8988T (cell line): ENCODE measurements at regions not wholly inside any gene's neighbourhood (a gene's known extent, or its start where the extent isn't known, plus 50 kb on each side); places are given as distances from the start of the nearest gene placed in this dataset.

Experiments
- DNase-seq: peaks from one replicate; pipeline ENCODE4 v3.0.0; 2011

DNA sequence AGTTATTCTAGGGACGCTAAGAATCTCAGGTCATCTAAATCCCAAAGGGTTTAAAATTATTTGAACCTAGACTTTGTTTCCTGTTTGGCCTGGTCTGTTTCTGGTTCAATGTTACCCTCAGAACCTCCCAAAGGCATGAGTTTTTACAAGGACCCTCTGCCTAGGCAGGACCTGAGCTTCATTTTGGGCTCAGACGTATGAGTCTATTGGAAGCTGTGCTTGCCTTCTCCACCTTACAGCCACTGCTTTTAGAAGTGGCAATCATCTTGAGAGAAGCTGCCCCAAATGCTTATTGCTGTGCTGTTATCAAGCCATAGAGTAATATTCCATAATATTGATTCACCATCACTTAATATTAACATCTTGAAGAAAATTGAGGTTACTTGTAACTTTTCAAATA, 510.4 kb downstream of the TLE4 start:
- DNase-seq, result no peak

DNA sequence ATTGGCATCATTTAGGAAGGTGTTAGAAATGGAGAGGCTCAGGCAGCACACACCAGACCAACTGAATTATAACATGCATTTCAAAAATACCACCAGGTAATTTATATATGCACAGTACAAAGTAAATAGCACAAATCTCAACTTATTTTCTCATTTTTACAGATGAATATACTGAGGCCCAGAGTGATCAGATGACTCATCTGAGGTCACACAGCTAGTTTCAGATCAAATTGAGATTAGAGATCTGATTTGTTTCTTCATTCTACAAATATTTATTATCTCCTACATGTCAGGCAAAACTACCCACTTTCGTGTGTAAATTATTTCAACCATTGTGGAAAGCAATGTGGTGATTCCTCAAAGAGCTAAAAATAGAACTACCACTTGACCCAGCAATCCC, 507.1 kb downstream of the TLE4 start:
- no peak for DNase-seq

DNA sequence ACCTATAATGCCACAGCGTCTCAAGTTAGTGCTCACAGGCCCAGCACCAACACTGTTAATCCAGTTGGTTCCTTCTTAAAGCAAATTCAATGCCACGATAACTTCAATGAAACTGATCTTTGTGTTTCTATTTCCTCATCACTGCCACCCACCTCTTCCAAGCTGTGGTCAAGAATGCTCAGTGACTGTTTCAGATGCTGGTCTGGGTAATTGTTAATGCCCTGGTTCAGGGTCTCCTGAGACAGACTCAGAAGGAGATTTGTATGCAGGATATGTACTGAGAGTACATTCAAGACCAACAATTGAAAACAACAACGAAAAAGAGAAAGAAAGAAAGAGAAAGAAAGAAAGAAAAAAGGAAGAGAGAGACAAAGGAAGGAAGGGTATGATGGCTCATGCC, 505.3 kb downstream of the TLE4 start:
- DNase-seq, result no peak

DNA sequence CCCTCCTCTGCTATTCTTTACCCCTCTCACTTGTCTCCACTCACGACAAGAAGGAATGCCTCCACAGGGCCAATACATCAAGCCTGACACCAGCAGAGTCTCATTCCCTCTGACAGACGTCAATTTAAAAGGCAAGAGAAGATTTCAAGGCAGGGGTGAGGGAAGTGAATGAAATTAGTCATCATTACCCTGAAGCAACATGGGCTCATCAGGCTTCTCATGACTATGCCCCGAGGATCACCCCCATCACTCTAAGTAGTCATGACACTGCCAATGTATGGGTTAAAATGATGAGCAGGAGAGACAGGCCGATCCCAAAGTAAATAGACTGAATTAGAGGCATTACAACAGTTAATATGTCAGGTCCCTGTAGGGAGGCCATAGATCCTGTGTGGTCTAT, 504.4 kb downstream of the TLE4 start:
- DNase-seq, result no peak

DNA sequence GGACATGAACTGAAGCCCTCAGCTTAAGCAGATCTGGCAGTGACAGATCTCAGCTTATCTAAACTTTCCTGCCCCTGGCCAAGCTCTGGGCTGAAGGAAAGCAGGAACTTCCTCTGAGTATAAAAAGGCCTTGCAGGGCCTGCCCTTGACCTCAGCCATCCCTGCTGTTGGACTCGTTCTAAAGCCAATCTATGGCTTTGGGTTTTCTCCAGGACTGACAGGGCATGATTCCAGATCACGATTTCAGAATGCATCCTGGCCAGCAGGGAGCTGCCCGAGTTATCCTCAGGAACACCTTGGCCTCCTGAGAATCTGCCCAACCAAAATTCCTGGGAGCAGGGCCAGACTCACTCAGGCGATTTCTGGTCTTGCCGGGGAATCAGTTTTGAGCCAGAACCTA, 502.7 kb downstream of the TLE4 start:
- DNase-seq, result no peak

DNA sequence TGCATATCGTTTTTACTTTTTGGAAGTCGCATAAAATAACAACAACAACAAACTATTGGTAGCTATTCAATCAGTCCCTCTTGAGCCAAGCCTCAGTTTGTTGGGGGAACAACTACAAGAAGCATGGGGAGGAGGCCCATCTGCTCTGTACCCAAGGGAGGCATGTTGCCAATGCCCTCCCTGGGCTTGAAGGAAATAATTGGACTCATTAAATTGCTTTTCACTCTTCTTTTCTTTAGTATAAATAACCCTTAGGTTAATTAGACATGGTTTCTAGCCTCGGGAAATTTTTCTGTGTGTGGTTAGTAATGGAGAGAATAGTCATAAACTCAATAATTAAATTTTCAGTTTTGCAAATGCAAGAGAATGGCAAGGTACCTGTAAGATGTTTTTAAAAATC, 500.7 kb downstream of the TLE4 start:
- no peak for DNase-seq

DNA sequence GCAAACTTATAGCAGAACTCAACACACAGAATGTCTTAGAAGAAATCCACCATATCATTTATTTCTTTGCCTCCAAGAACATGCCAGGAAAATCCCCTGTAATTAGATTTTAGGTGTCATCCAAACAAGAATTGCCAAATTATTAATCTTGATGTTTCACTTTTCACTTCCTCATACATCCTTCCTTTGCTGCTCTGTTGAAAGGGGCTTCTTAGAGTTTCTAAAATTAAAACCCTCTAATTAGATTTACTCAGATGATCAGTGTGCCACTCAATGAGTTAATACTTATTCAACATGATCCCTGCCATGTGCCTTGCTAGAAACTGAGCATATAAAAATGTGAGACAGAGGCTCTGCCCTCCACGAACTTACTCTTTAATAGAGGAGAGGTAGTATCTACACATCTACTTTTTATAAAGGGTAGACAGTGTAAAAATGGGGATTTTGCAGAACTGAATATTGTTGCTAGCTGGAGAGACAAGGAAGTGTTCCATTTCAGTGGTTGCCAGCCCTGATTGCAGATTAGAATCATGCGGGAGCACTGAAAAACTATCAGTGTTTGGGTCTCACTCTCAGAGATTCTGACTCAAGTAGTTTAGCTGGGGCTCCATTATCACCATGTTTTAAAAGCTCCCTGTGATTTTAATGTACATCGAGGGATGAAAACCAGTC, 498.4 kb downstream of the TLE4 start:
- DNase-seq, result no peak

DNA sequence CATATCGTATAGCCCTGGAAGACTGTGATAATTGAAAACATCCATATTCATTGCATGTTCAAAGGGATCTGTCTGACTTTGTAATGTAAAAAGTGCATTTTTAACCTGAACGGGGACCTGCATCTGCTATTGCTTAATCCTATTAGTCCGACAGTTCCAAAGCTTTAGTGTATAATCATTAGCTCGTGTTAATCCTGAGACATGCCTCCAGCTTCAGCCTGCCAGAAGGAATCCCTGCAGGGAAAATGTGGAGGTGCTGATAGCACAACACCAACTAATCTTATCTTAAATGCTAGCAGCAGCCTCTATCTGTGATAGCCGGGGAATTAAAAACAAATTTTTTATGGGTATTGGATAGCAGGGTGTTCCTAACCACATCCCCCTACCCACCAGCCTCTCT, 495.2 kb downstream of the TLE4 start:
- no peak for DNase-seq

DNA sequence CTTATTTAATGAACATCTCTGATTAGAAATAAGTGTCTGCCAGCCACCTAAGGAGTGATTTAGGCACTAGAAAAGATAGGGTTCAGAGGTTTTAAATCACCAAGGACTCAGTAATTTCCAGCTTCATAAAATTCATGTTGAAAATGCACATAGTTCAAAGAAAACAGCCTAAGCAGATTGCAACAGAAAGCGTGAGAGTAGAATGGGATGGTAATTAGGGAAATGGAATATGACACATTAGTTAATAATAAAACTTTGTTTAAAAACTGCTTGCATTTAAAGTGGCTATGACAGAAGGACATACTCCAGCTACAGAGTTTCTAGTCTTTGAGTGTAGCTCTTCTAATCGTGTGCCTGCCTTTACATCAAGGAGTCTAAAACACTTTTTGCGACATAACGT, 490.8 kb downstream of the TLE4 start:
- no peak for DNase-seq

DNA sequence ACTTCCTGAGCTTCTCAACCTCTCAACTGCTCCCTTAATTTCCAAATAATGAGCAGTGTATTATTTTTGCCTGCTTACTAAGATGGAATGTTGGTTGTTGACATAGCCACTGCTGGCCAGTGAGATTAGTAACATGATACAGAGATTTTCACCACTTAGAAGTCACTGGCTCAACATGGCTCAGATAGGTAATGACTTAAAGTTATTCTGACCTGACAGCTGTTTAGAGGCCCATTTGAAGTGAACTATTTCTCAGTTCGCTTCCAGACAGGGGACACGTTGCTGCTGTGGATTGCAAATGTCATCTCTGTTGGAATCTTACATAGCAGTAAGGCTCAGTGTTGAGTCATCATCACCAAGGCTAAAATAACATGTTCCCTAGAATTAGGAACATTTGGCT, 490.2 kb downstream of the TLE4 start:
- no peak for DNase-seq

DNA sequence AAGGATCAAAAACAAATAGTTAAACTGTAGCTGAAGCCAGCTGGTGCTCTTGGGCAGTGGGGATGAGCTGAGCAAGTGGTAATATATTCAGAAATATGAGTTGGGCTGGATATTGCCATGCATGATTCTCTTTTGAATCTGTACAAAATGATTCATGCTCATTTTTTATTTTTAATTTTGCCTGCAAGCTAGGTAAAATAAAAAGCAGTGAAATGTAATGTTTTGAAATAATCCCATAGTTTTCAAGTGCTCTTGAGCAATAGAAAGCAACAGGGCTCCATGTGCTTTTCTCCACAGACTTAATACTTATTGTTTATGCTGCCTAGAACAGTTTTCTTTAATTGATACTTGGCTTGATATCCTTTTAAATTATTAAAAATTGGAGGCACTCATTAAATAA, 489.3 kb downstream of the TLE4 start:
- DNase-seq, result no peak

DNA sequence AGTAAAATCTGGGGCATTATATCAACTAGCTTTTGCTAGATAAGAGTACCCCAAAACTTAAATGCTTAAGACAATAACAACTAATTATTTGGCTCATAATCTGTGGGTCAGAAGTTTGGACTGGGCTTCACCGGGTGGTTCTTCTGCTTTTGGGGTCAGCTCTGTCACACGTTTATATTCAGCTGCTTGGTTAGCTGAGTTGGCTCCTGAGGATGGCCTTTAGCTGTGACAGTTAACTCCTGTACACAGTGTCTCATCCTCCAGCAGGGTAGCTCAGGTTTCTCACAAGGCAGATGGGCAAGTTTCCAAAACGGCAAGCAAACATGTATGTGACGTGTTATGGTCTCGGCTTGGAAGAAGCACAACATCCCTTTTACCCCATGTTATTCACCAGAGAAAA, 488.2 kb downstream of the TLE4 start:
- no peak for DNase-seq

DNA sequence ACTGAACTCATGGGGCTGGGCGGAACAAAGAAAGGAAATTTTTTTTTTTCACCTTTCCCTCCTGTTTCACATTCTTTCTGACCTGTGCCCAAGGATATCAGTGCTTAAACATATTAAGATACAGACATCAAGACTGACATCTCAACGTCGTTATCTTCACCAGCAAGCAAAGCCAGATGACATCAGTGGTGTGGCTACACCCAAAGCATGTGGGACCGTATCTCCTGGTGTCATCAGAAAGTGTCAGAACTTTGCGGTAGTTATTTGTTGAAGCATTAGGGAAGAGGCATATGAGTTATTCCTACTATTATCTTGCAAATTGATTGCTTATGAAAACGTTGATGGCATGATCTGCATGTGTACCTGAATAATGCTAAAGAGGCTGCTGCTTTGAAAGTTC, 487.4 kb downstream of the TLE4 start:
- DNase-seq, result no peak

DNA sequence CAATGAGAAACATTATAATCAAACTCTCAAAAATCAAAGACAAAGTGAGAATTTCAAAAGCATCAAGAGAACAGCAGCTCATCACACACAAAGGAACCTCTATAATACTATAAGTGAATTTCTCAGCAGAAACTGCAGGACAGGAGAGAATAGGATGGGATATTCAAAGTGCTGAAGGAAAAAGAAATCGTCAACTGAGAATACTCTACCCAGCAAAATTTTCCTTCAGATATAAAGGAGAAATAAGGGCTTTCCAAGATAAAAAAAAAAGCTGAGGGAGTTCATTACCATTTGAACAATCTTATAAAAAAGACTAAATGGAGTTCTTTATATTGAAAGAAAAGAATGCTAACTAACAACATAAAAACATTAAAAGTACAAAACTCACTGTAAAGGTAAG, 481.1 kb downstream of the TLE4 start:
- DNase-seq, result no peak

DNA sequence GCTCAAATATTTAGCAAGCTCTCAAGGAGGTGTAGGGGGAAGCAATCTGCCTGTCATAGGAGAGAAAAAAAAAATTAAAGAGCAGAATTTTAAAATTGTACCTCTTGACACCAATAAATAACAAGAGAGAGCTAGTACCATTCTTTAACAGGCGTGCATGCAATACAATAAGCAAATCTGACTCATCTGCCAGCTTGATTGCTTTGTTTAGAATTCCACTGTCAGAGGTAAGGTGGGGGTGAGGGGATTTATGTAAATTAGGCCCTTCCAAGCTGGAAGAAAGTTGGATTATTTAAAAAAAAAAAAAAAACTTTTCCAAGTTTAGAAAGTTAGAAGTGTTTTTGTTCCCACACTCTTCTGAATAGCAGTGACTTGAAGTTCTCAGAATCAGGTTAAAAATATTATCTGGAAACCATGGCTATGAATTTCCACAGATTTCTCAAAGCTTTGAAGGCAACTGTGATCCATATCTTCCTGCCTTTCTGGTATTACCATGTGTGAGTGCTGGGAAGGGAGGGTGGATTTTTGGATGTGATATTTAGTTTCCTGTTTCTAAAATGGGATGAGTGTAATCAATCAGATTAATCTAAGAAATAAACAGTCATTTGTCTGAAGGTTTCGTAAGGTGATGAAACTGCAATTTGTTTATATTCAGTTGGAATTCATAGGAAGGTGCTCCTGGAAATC, 477.5 kb downstream of the TLE4 start:
- DNase-seq, result no peak

DNA sequence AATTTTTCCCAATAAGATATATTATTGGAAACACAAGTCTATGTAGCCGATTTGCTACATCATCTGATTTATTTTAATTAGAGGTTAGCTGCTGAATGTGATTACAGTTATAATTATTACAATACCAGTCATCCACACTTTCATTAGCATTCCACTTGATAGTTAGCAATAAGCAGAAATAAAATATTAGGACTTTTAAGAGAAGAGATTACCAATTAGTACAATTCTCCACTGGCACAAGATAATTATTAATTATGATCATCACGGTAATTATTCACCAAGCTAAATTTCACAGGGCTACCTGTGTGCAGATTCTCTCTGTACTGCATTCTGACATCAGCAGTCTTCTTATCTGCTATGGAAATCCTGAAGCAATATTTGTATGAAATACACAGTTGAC, 474.7 kb downstream of the TLE4 start:
- no peak for DNase-seq

DNA sequence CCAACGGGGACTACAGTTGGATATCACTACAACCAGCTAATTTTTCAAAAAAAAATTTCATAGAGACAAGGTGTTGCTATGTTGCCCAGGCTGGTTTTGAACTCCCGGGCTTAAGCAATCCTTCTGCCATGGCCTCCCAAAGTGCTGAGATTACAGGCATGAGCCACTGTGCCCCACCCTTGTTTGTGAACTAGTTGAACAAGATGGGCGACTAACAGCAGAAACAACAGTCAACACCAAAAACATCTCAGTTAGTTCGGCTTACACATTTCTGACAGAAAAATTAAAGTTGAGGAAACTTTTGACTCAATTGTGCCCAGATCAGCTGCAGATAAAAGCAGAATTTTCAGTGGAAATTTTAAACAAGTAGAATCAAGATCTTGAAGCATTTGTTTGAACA, 470.1 kb downstream of the TLE4 start:
- DNase-seq, result no peak

DNA sequence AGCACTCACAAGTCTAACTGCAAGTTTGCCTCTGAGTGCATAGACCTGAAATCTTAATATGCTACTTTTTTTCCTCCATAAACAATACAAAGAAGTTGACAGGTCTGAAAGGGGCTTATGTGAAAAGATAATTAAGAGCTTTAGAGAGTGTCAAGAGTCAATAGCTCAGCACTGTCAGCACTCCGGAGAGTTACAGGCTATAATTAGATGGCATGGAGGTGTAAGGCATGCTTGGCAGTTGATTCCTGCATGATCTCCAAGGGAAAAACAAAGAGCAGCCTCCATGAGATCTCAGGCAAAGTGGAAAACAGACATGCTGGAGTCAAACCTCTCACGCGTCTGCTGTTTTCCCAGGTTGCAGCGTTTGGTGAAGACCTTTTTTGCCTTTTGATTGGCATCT, 468.7 kb downstream of the TLE4 start:
- DNase-seq, result no peak

DNA sequence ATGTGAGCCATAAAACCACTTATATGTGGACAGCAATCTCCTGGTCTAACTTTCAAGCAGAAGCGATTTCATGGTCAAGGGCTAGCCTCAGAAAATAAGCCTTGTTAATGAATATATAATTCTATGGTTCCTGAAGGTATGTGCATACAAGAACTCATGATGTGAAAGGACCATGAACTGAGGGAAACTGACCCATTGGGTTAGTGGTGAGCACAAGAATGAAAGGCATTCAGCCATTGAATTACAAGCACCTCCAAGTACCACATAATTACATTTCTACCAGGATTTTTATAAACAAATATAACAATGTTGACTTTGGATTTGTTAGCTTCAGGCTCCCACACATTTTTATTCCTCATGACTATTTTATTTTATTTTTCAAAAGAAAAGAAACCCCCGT, 459.0 kb downstream of the TLE4 start:
- no peak for DNase-seq

DNA sequence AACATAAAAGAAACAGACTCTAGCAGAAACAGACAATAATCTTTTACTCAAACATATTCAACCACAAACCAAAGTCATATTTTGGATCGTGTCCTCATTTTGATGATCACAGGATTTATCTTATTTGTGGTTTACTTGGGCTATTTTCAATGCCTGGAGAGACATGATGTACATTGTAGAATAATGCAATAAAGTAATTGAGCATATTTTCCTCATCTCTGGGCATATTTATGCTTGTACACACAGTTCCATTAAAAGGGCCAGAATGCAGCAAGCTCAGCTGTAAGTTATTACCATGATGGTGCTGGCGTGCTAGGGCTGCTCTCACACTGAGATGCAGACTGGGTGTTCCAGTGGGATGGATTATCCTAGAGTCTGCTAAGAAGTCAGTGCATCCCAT, 456.7 kb downstream of the TLE4 start:
- DNase-seq, result no peak

DNA sequence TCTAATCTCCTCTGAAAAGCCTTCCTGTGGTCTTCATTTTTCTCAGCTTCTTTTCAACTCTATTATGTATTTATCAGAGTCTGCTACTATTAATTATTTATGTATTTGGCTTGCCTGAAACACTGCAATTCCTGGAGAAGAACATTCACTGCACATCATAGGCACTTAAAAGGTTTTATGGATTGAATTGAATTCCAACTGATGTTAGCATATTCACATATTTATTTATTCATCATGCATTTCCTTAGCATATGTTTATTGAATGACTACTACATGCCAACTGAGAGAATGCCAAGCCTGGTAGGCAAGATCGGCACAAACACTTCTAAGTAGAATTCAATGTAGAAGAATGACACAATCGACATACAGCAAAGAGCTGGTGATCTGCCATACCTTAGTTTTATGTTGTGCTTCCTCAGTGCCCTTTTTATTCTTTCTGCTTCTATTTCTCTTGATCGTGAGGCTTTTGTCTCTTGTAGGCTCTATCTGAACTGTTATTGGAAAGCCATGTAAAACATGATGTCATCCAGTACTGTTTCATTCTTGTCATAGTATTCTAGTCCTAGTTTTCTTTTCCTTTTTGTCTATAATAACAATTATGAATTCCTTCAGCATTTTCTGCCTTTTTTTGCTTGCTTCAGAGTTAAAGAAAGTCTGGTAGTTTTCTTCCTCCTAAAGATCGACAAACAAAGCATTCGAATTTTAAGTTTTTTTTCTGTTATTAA, 454.2 kb downstream of the TLE4 start:
- no peak for DNase-seq

DNA sequence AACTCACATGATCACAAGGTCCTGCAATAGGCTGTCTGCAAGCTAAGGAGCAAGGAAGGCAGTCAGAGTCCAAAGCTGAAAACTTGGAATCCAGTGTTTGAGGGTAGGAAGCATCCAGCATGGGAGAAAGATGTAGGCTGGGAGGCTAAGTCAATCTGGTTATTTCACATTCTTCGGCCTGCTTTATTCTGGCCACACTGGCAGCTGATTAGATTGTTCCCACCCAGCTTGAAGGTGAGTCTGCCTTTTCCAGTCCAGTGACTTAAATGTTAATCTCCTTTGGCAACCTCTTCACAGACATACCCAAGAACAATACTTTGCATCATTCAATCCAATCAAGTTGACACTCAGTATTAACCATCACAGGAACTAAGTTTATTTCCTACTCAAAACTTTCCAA, 453.4 kb downstream of the TLE4 start:
- no peak for DNase-seq

DNA sequence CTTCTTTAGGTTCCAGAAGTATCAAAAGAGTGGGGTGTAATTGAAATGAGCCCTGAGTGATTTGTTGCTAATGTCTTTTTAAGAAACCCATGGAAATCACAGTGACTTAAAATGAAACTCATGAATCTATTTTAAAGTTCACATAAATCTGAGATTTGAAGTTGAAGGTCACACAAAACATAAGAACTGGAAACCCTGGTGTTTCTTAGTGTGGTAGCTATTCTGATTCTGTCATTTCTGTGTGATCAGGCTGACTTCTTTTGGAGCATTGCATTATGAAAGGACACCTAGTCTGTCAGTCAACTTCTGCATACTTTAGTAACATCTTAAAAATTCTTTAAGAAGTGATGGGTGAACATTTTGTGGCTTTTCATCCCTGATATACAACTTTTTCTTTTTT, 448.8 kb downstream of the TLE4 start:
- DNase-seq, result no peak

DNA sequence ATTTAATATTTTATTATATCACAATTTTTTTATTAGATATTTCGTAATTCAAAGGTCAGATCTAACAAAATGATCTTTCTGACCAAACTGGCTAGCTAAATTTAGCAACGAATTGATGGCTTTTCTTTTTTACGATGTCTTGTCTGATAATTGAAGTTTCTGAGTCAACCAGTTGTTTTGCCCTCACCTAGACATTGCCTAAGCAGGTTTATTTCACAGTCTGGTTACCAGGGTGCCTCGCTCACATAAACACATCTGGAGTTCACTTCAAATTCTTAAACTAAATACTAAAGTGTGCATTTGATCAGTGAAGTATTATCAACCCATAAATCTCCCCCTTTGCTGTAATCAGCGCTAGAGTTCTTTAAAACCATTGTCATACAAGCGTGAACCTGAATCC, 448.3 kb downstream of the TLE4 start:
- DNase-seq, result no peak

DNA sequence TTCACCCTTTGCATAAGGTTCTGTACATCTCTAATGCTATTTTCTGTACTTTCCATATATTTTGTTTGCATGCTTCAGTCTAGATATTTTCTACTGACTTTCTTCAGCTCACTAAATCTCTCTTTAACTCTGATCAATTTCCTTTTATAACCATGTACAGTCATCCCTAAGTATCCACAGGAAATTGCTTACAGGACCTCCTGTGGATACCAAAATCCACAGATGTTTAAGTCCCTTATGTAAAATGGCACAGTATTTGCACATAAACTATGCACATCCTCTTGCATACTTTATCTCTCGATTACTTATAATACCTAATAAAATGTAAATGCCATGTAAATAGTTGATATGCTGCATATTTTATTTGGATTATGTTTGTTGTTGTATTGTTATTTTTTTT, 442.1 kb downstream of the TLE4 start:
- DNase-seq, result no peak
